GM12878 (cell line): ENCODE measurements at regions not wholly inside any gene's neighbourhood (a gene's known extent, or its start where the extent isn't known, plus 50 kb on each side); places are given as distances from the start of the nearest gene placed in this dataset.

Experiments
- ATAC-seq: fragments of 200-7000 bp; cut with Tn5 transposase; 3 replicates; pipeline ENCODE4 v1.9.1; 2020; ENCODE audit warnings: mild to moderate bottlenecking, moderate library complexity
- BruUV-seq: library from RNA; stranded (reverse); fragments of 400-500 nt; replicated peaks from 2 replicates; lab custom pipeline; 2021; lab: Mats Ljungman, UMichigan
- CTCF ChIA-PET: fragments of 300-600 bp; sonication (Branson Sonifier 250); formaldehyde crosslinking; extraction: SDS; loops from one replicate; lab custom pipeline; 2021; ENCODE audit warnings: inconsistent platforms; lab: Yijun Ruan, JAX
- POLR2A ChIA-PET: fragments of 350-600 bp; formaldehyde crosslinking; extraction: SDS; loops from one replicate; lab custom pipeline; 2021; ENCODE audit warnings: inconsistent platforms; lab: Charles Lee
- RAD21 ChIA-PET: fragments of 300-600 bp; sonication (Branson Sonifier 250); formaldehyde crosslinking; loops from one replicate; lab custom pipeline; 2023; ENCODE audit warnings: antibody characterized with exemption; ENCODE audit not compliant: unreplicated experiment; lab: Charles Lee
- SMC1A ChIA-PET: fragments of 300-600 bp; sonication (Branson Sonifier 250); formaldehyde crosslinking; loops from one replicate; lab custom pipeline; 2023; ENCODE audit not compliant: unreplicated experiment, uncharacterized antibody; lab: Charles Lee
- DNase-seq: peaks from one replicate; pipeline ENCODE4 v3.0.0-alpha.2; 2011; ENCODE audit warnings: low read depth, low spot score
- FAIRE-seq: peaks from 3 replicates; lab custom pipeline; 2011; peaks lifted over from hg19 to GRCh38; lab: Jason Lieb, UNC
- H2AFZ ChIP-seq: 2 replicates; pipeline ENCODE4 v1.6.0; 2011; ENCODE audit warnings: low read depth, low read length, control low read depth; ENCODE audit not compliant: control insufficient read depth
- H3K27ac ChIP-seq: 2 replicates; pipeline ENCODE4 v1.5.1; 2011; ENCODE audit warnings: control low read depth; ENCODE audit not compliant: control insufficient read depth, insufficient read depth
- H3K27me3 ChIP-seq, 2 experiments: replicated peaks in 1 of 2; 2 replicates each; pipeline versions ENCODE4 v1.6.0 to v1.6.1; 2011; ENCODE audit warnings: low read length in 1 of 2; ENCODE audit not compliant: control insufficient read depth in 2 of 2, insufficient read depth in 2 of 2
- H3K36me3 ChIP-seq, 2 experiments: 2 replicates each; pipeline ENCODE4 v1.5.1; 2011; ENCODE audit warnings: low read length in 1 of 2; ENCODE audit not compliant: control insufficient read depth in 2 of 2, insufficient read depth in 2 of 2
- H3K4me1 ChIP-seq: 2 replicates; pipeline ENCODE4 v1.6.1; 2011; ENCODE audit warnings: mild to moderate bottlenecking, low read length, moderate library complexity, mixed read lengths; ENCODE audit not compliant: control insufficient read depth, insufficient read depth
- H3K4me2 ChIP-seq: 2 replicates; pipeline ENCODE4 v1.6.0; 2011; ENCODE audit warnings: control low read depth; ENCODE audit not compliant: control insufficient read depth, insufficient read depth
- H3K4me3 ChIP-seq: fragments of 200-600 bp; sonication (generic); 2 replicates; pipeline ENCODE4 v1.5.1; 2016
- H3K79me2 ChIP-seq: 2 replicates; pipeline ENCODE4 v1.6.0; 2011; ENCODE audit warnings: low read length; ENCODE audit not compliant: control insufficient read depth, insufficient read depth
- H3K9ac ChIP-seq: 2 replicates; pipeline ENCODE4 v1.8.0; 2011; ENCODE audit warnings: low read length, control low read depth, mixed read lengths; ENCODE audit not compliant: control insufficient read depth, insufficient read depth
- H3K9me3 ChIP-seq: replicated peaks from 3 replicates; pipeline ENCODE4 v1.5.1; 2011; ENCODE audit warnings: mild to moderate bottlenecking, low read length; ENCODE audit not compliant: control insufficient read depth, insufficient read depth
- H4K20me1 ChIP-seq: 2 replicates; pipeline ENCODE4 v1.6.0; 2011; ENCODE audit not compliant: control insufficient read depth, insufficient read depth
- BACH1 ChIP-seq: fragments of 450-650 bp; IDR thresholded peaks from 2 replicates; pipeline ENCODE4 v1.6.1; 2017; ENCODE audit warnings: mild to moderate bottlenecking, borderline replicate concordance
- DPF2 ChIP-seq: fragments of 450-650 bp; IDR thresholded peaks from 2 replicates; pipeline ENCODE4 v1.6.1; 2017; ENCODE audit warnings: mild to moderate bottlenecking
- GATAD2B ChIP-seq: fragments of 450-650 bp; conservative IDR thresholded peaks from 2 replicates; pipeline ENCODE4 v1.6.1; 2017; ENCODE audit warnings: low read depth, mild to moderate bottlenecking, moderate library complexity
- HDAC2 ChIP-seq: fragments of 200-600 bp; sonication (generic); IDR thresholded peaks from 2 replicates; pipeline ENCODE4 v1.6.1; 2017
- IKZF1 ChIP-seq: fragments of 450-650 bp; conservative IDR thresholded peaks from 2 replicates; pipeline ENCODE4 v1.6.1; 2017; ENCODE audit warnings: antibody characterized with exemption, mild to moderate bottlenecking
- IKZF2 ChIP-seq, 2 experiments: fragments of 450-650 bp; IDR thresholded peaks; 2 replicates each; pipeline ENCODE4 v1.6.1; 2017; ENCODE audit warnings: mild to moderate bottlenecking in 2 of 2, moderate library complexity in 2 of 2
- LARP7 ChIP-seq: fragments of 450-650 bp; IDR thresholded peaks from 2 replicates; pipeline ENCODE4 v1.6.1; 2017; ENCODE audit warnings: mild to moderate bottlenecking
- MTA2 ChIP-seq: fragments of 450-650 bp; IDR thresholded peaks from 2 replicates; pipeline ENCODE4 v1.6.1; 2016; ENCODE audit warnings: low read depth, mild to moderate bottlenecking, moderate library complexity
- POU2F2 ChIP-seq: IDR thresholded peaks from 3 replicates; pipeline ENCODE4 v1.6.1; 2011; ENCODE audit warnings: low read depth, mild to moderate bottlenecking, low read length, borderline replicate concordance
- RAD21 ChIP-seq: IDR thresholded peaks from 2 replicates; pipeline ENCODE4 v1.6.1; 2011; ENCODE audit warnings: mild to moderate bottlenecking, low read depth, low read length, moderate library complexity; ENCODE audit not compliant: insufficient read depth
- RUNX3 ChIP-seq: IDR thresholded peaks from 2 replicates; pipeline ENCODE4 v1.6.1; 2012; ENCODE audit warnings: low read length, inconsistent platforms
- WRNIP1 ChIP-seq: IDR thresholded peaks from 2 replicates; pipeline ENCODE4 v1.6.1; 2011; ENCODE audit warnings: low read depth, low read length, improper control_type of control experiment, borderline replicate concordance
- YY1 ChIP-seq: IDR thresholded peaks from 2 replicates; pipeline ENCODE4 v1.6.1; 2011; ENCODE audit warnings: low read depth, mild to moderate bottlenecking, low read length
- ZNF207 ChIP-seq: fragments of 450-650 bp; IDR thresholded peaks from 2 replicates; pipeline ENCODE4 v1.6.1; 2014; ENCODE audit warnings: antibody characterized with exemption, mild to moderate bottlenecking, borderline replicate concordance
- ZNF274 ChIP-seq: IDR thresholded peaks from one replicate; pipeline ENCODE4 v1.8.0; 2011; ENCODE audit not compliant: insufficient read length, insufficient read depth
- ZNF687 ChIP-seq: fragments of 450-650 bp; IDR thresholded peaks from 2 replicates; pipeline ENCODE4 v1.6.1; 2017; ENCODE audit warnings: mild to moderate bottlenecking, moderate library complexity
- WGBS: methylation state at CpG from one replicate; pipeline ENCODE4 v1.1.6; 2016; ENCODE audit warnings: low lambda C conversion rate; ENCODE audit not compliant: insufficient replicate concordance, insufficient coverage; ENCODE audit errors: missing lambda C conversion rate; 5-methylcytosine and 5-hydroxymethylcytosine counted together
- in situ Hi-C: fragments of 300-500 bp; cut with MboI; formaldehyde crosslinking; loops from 9 replicates; pipeline ENCODE4 v1.14.3; 2018; ENCODE audit warnings: mixed read lengths
- intact Hi-C: fragments of 100-400 bp; cut with micrococcal nuclease; formaldehyde crosslinking; loops from one replicate; pipeline ENCODE4 v1.14.2; 2022; ENCODE audit not compliant: unreplicated experiment

DNA sequence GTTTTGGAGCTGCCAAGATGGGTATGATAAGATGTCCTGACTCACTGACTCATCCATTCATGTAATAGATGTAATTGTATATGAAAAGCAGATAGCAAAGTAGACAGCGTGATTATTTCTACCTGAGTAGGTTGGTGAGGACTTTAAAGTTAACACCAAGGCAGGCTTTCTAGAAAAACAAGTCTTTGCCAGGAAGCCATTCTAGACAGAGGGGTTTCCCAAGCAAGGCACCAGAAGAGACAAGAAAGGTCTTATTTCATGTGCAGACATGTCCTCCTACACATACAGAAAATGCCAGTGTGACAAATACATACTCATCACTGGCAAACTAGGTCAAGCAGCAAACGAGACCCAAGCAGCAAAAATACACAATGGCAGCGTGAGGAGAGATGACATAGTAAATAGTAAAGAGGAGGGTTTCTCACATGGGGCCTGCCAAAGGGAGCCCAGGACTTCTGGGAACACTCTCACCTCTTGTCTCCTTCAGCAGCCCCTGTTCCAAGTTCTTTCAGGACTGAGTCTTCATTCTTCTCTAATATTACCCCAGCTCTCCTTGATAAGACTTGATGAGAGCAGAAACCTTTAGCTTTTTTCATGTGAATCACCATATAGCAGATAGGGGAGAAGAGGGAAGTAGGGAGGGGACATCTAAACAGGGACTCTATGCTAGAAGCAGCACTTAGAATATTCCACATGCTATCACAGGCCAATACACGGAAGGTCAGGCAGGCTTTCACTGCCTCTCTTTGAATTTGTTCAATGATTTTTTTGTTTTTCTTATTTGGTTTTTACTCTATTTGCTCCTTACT, 114.6 kb upstream of the ATP1B1 start:
- POLR2A ChIA-PET: no interaction called here
- CTCF ChIA-PET: no interaction called here
- H3K4me1 ChIP-seq: no peaks in the 10 kb centered on the region; the same call in 1 of the 2 replicates
- ATAC-seq: peak; percentile 83
- H2AFZ ChIP-seq: peak overlapping the region; percentile 69
- peak; percentile 76 for FAIRE-seq
- RAD21 ChIA-PET: interaction anchor here (1.5 kb wide), 1 partner anchor 11 kb away, joined by 3 read pairs; no protein-coding TSS in a partner anchor
- H3K4me2 ChIP-seq: no peak overlapping the region
- no peaks in the 10 kb centered on the region for H3K36me3 ChIP-seq
- no peaks in the 10 kb centered on the region for H3K79me2 ChIP-seq
- intact Hi-C loops (no loop called here), in situ Hi-C loops (no loop called here)
- peak; percentile 26 for DNase-seq
- SMC1A ChIA-PET: interaction anchor here (0.6 to 2.0 kb wide), 6 partner anchors 9 to 137 kb away, joined by 3 to 6 read pairs (median 4); no protein-coding TSS in a partner anchor
- no peak overlapping the region for H3K9ac ChIP-seq
- no peak overlapping the region for H3K4me3 ChIP-seq
- BruUV-seq: no TSS peak
- 29% methylated on average over 4 of the region's 4 CpGs for WGBS
- H4K20me1 ChIP-seq: no peaks in the 10 kb centered on the region
- no peaks in the 10 kb centered on the region; the same call in 2 of the 3 replicates for H3K9me3 ChIP-seq
- peak overlapping the region; percentile 44 for H3K27ac ChIP-seq
- TF ChIP-seq HDAC2: no peak
- no peak for TF ChIP-seq LARP7
- TF ChIP-seq BACH1: no peak
- no peak for TF ChIP-seq IKZF2 (IDR thresholded peaks at IDR 0.05)
- TF ChIP-seq YY1: 0 out of 2 replicates have a peak, but pooled peaks have one; percentile 11
- 0 out of 2 replicates have a peak, but pooled peaks have one; percentile 28 for TF ChIP-seq DPF2
- TF ChIP-seq GATAD2B: no peak
- no peak for TF ChIP-seq WRNIP1
- 0 out of 2 replicates have a peak, but pooled peaks have one; percentile 34 for TF ChIP-seq ZNF687
- peak; percentile 17; the same call in 1 of the 2 replicates for TF ChIP-seq RUNX3
- TF ChIP-seq ZNF274: no peak
- TF ChIP-seq ZNF207: no peak
- TF ChIP-seq IKZF1: peak; percentile 36; the same call in 1 of the 2 replicates
- TF ChIP-seq POU2F2: no peak
- no peak for TF ChIP-seq RAD21
- TF ChIP-seq MTA2: no peak
- H3K27me3 ChIP-seq: no peaks in the 10 kb centered on the region
